Adrenal gland (tissue), 5 donors: ENCODE measurements at regions not wholly inside any gene's neighbourhood (a gene's known extent, or its start where the extent isn't known, plus 50 kb on each side); places are given as distances from the start of the nearest gene placed in this dataset.

Experiments used
- CTCF ChIP-seq, 6 experiments: fragments of 450-650 bp in 4 of 6; fragments of 200-600 bp in 2 of 6; sonication (generic) in 1 of 6; IDR thresholded peaks; 1 replicate in 5 of 6; 2 replicates in 1 of 6; pipeline versions ENCODE4 v1.5.1 to v1.8.0; 2016 to 2021; ENCODE audit warnings: antibody characterized with exemption in 6 of 6, mild to moderate bottlenecking in 2 of 6, moderate library complexity in 1 of 6
- POLR2A ChIP-seq, 2 donors: fragments of 450-650 bp; IDR thresholded peaks; one replicate each; pipeline ENCODE4 v1.6.1; 2017; ENCODE audit warnings: antibody characterized with exemption in 2 of 2, mild to moderate bottlenecking in 2 of 2, moderate library complexity in 1 of 2
- donor health status: DM: no; HTN: no; CAD: no.

GRCh38 chr5:87836696-87837095, 424.0 kb upstream of the CCNH start:
- TF ChIP-seq CTCF (IDR thresholded peaks at IDR 0.05) (no peak), POLR2A (IDR thresholded peaks at IDR 0.05) (no peak)
